Liver (tissue), 3 donors: ENCODE measurements at regions not wholly inside any gene's neighbourhood (a gene's known extent, or its start where the extent isn't known, plus 50 kb on each side); places are given as distances from the start of the nearest gene placed in this dataset.

Experiments
- ATF3 ChIP-seq: IDR thresholded peaks from 2 replicates; pipeline ENCODE4 v1.6.1; 2016; ENCODE audit warnings: antibody characterized with exemption
- CTCF ChIP-seq: fragments of 150-350 bp; IDR thresholded peaks from 2 replicates; pipeline ENCODE4 v1.5.1; 2017; ENCODE audit warnings: improper control_type of control experiment, low read depth, low read length; ENCODE audit not compliant: missing input control
- EGR1 ChIP-seq, 2 donors: IDR thresholded peaks; 2 replicates each; pipeline ENCODE4 v1.6.1; 2016 to 2018; ENCODE audit warnings: antibody characterized with exemption in 2 of 2, low read depth in 2 of 2
- FOXA1 ChIP-seq: IDR thresholded peaks from 2 replicates; pipeline ENCODE4 v1.6.1; 2016; ENCODE audit warnings: antibody characterized with exemption
- GABPA ChIP-seq, 2 donors: IDR thresholded peaks in 1 of 2; conservative IDR thresholded peaks in 1 of 2; 2 replicates each; pipeline ENCODE4 v1.6.1; 2016; ENCODE audit warnings: antibody characterized with exemption in 2 of 2, mild to moderate bottlenecking in 1 of 2, moderate library complexity in 1 of 2
- JUND ChIP-seq, 2 donors: IDR thresholded peaks; 2 replicates each; pipeline ENCODE4 v1.6.1; 2016; ENCODE audit warnings: antibody characterized with exemption in 2 of 2
- MAX ChIP-seq: IDR thresholded peaks from 2 replicates; pipeline ENCODE4 v1.6.1; 2016; ENCODE audit warnings: antibody characterized with exemption
- RAD21 ChIP-seq, 2 donors: IDR thresholded peaks; 2 replicates each; pipeline ENCODE4 v1.6.1; 2016; ENCODE audit warnings: antibody characterized with exemption in 2 of 2, mild to moderate bottlenecking in 2 of 2
- REST ChIP-seq: IDR thresholded peaks from 2 replicates; pipeline ENCODE4 v1.6.1; 2016; ENCODE audit warnings: antibody characterized with exemption, mild to moderate bottlenecking
- RXRA ChIP-seq, 2 donors: IDR thresholded peaks; 2 replicates each; pipeline ENCODE4 v1.6.1; 2017 to 2018; ENCODE audit warnings: antibody characterized with exemption in 2 of 2, mild to moderate bottlenecking in 1 of 2
- SP1 ChIP-seq: IDR thresholded peaks from 2 replicates; pipeline ENCODE4 v1.6.1; 2018; ENCODE audit warnings: antibody characterized with exemption, mild to moderate bottlenecking
- TAF1 ChIP-seq: conservative IDR thresholded peaks from 2 replicates; pipeline ENCODE4 v1.6.1; 2016; ENCODE audit warnings: antibody characterized with exemption, mild to moderate bottlenecking
- YY1 ChIP-seq: IDR thresholded peaks from 2 replicates; pipeline ENCODE4 v1.6.1; 2016; ENCODE audit warnings: antibody characterized with exemption, mild to moderate bottlenecking
- ZBTB33 ChIP-seq: IDR thresholded peaks from 2 replicates; pipeline ENCODE4 v1.6.1; 2016; ENCODE audit warnings: antibody characterized with exemption
- donor health status: healthy.
- donor health status: healthy.

GRCh38 chr7:25543210-25543609 lies 314.9 kb upstream of the NPVF start:
- TF ChIP-seq RAD21 (IDR thresholded peaks at IDR 0.05) = no peak
- no peak for TF ChIP-seq CTCF
- no peak for TF ChIP-seq REST
- no peak for TF ChIP-seq GABPA (IDR thresholded peaks at IDR 0.05 in 1 of 2, conservative IDR thresholded peaks at IDR 0.05 in 1 of 2)
- TF ChIP-seq TAF1 = no peak
- no peak for TF ChIP-seq ATF3
- no peak for TF ChIP-seq MAX
- no peak for TF ChIP-seq YY1
- no peak for TF ChIP-seq JUND (IDR thresholded peaks at IDR 0.05)
- TF ChIP-seq FOXA1 = no peak
- no peak for TF ChIP-seq SP1
- TF ChIP-seq RXRA (IDR thresholded peaks at IDR 0.05) = no peak
- TF ChIP-seq ZBTB33 = no peak
- TF ChIP-seq EGR1 (IDR thresholded peaks at IDR 0.05; ENCODE audit: low read depth in 2 of 2) = no peak
